ENCODE measurements at regions not wholly inside any gene's neighbourhood (a gene's known extent, or its start where the extent isn't known, plus 50 kb on each side); places are given as distances from the start of the nearest gene placed in this dataset.

DNA sequence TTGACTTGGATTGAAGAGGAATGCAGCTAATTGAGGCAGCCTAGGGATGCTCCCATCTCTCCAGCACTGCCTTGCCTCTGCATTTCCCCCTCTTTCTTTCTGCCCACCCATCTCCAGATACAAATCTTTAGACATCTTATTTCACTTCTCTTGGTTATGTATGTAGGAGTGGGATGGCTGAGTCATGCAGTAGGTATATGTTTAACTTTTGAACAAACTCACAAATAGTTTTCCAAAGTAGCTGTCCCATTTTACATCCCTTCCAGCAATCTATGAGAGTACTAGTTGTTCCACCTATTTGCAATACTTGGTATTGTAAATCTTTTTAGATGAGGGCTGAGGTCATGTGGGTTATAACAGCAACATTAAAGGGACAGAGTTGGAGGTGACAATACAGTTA, 329.9 kb downstream of the DYSF start:
- TF ChIP-seq EZH2 (IDR thresholded peaks at IDR 0.05; ENCODE audit: insufficient read depth, poor library complexity, severe bottlenecking), result no peak
- no peak for TF ChIP-seq EZH2phosphoT487 (IDR thresholded peaks at IDR 0.05; ENCODE audit: insufficient read depth, low read depth)

All from GM23248 (cell line).